ENCODE measurements at regions not wholly inside any gene's neighbourhood (a gene's known extent, or its start where the extent isn't known, plus 50 kb on each side); places are given as distances from the start of the nearest gene placed in this dataset.

- TF ChIP-seq CTCF (IDR thresholded peaks at IDR 0.05) (no peak), POLR2A (IDR thresholded peaks at IDR 0.05) (no peak)
- DNase-seq (ENCODE audit: low spot score in 2 of 2), result no peak
- intact Hi-C loops (cut with DNase I; ENCODE audit: low total_unique reads), result no loop called here
- no peak overlapping the region for H3K4me3 ChIP-seq (ENCODE audit: low read depth, poor library complexity, severe bottlenecking)
- WGBS, 2 donors, result 17 to 18% methylated on average over 45 to 62 of the region's 62 CpGs
Measured at GRCh38 chr6:167678102-167679101, 148.3 kb upstream of the AFDN start.

- no peak for DNase-seq (ENCODE audit: low spot score in 2 of 2)
- 58 to 59% methylated on average over 12 of the region's 12 CpGs for WGBS, 2 donors
- intact Hi-C loops (cut with DNase I; ENCODE audit: low total_unique reads), result no loop called here
- H3K4me3 ChIP-seq (ENCODE audit: low read depth, poor library complexity, severe bottlenecking), result no peak overlapping the region
- TF ChIP-seq POLR2A (IDR thresholded peaks at IDR 0.05), result no peak
- no peak for TF ChIP-seq CTCF (IDR thresholded peaks at IDR 0.05)
Measured at GRCh38 chr6:167679122-167679736, 147.5 kb upstream of the AFDN start.

- 94 to 95% methylated on average over 15 of the region's 15 CpGs for WGBS, 2 donors
- no peak for DNase-seq (ENCODE audit: low spot score in 2 of 2)
- intact Hi-C loops (cut with DNase I; ENCODE audit: low total_unique reads), result no loop called here
- no peak for TF ChIP-seq POLR2A (IDR thresholded peaks at IDR 0.05)
- TF ChIP-seq CTCF (IDR thresholded peaks at IDR 0.05), result no peak
- H3K4me3 ChIP-seq (ENCODE audit: low read depth, poor library complexity, severe bottlenecking), result no peak overlapping the region
Measured at GRCh38 chr6:167679790-167680604, 146.7 kb upstream of the AFDN start.

GRCh38 chr6:167680605-167681149 is 146.0 kb upstream of the AFDN start:
- intact Hi-C loops (cut with DNase I; ENCODE audit: low total_unique reads), result no loop called here

More at GRCh38 chr6:167680605-167681149, 146.0 kb upstream of the AFDN start:
- 94 to 95% methylated on average over 15 of the region's 15 CpGs for WGBS, 2 donors
- TF ChIP-seq CTCF (IDR thresholded peaks at IDR 0.05) (no peak), POLR2A (IDR thresholded peaks at IDR 0.05) (no peak)
- DNase-seq (ENCODE audit: low spot score in 2 of 2), result no peak
- no peak overlapping the region for H3K4me3 ChIP-seq (ENCODE audit: low read depth, poor library complexity, severe bottlenecking)

Measured in lower leg skin (tissue), 4 donors.